ENCODE measurements at regions not wholly inside any gene's neighbourhood (a gene's known extent, or its start where the extent isn't known, plus 50 kb on each side); places are given as distances from the start of the nearest gene placed in this dataset.

GRCh38 chr5:54908774-54909525 is 76.4 kb downstream of the ESM1 start:
- TF ChIP-seq CTCF (optimal IDR thresholded peaks at IDR 0.05 in 1 of 3, IDR thresholded peaks at IDR 0.05 in 1 of 3, conservative IDR thresholded peaks at IDR 0.05 in 1 of 3; ENCODE audit: extremely low read depth in 1 of 3, insufficient read depth in 2 of 3, low read length in 3 of 3): no peak
- no peak for TF ChIP-seq EZH2 (IDR thresholded peaks at IDR 0.05; ENCODE audit: low read length)

All from keratinocyte (primary cell).